CD4-positive, alpha-beta T cell treated with Interleukin-2 at 100 ng/mL for 4 hours (primary cell): ENCODE measurements at regions not wholly inside any gene's neighbourhood (a gene's known extent, or its start where the extent isn't known, plus 50 kb on each side); places are given as distances from the start of the nearest gene placed in this dataset.
"Not testable (repeated sequence)": the region's sequence is repeated elsewhere in the genome, so short reads cannot be mapped to it uniquely, and the experiment has no call there.

Source experiments
- DNase-seq: peaks from one replicate; pipeline ENCODE4 v3.0.0-alpha.2; 2020; ENCODE audit warnings: low spot score

DNA sequence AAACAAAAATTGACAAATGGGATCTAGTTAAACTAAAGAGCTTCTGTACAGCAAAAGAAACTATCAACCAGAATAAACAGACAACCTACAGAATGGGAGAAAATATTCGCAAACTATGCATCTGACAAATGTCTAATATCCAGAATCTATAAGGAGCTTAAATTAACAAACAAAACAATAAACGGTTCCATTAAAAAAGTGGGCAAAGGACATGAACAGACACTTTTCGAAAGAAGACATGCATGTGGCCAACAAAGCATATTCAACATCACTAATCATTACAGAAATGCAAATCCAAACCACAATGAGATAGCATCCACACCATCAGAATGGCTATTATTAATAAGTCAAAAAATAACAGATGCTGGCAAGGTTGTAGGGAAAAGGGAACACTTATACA lies 50.5 kb upstream of the MED13L start:
- DNase-seq: not testable (repeated sequence)

DNA sequence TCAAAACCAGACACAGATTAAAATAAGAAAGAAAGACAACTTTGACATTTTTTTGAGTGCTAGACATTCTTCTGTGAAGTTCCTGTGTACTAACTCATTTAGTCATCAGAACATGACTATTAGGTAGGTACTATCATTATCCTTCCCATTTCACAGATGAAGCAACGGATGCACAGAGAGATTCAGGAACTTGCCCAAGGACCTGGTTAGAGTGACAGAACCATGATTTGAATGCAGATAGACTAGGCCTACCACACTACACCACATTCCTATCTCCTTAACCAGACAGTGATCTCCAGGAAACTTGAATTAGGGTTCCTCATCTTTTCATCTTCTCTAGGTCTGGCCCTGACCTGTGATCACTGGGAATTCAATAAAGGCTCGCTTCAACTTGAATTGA lies 54.4 kb upstream of the MED13L start:
- no peak for DNase-seq

DNA sequence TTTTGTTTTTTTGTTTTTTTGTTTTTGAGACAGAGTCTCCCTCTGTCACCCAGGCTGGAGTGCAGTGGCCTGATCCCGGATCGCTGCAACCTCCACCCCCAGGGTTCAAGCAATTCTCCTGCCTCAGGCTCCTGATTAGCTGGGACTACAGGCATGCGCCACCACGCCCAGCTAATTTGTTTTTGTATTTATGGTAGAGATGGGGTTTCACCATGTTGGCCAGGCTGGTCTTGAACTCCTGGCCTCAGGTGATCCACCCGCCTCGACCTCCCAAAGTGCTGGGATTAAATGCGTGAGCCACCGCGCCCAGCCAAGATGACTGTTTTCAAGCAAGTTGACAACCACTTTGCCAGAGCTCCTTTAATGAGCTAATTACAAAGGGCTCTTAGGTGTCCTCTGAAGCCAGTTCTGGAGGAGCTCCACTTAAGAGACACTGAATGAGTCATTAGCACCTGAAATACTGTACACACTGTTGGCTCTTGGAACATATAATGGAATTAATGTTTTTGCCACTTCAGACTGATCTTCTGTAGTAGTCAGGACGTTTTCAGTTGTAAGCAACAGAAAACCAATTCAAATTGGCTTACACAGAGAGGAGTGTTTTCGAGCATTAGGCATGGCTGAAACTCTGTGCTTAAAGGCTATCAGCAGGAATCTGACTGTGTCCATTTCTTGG lies 55.4 kb upstream of the MED13L start:
- DNase-seq: no peak

DNA sequence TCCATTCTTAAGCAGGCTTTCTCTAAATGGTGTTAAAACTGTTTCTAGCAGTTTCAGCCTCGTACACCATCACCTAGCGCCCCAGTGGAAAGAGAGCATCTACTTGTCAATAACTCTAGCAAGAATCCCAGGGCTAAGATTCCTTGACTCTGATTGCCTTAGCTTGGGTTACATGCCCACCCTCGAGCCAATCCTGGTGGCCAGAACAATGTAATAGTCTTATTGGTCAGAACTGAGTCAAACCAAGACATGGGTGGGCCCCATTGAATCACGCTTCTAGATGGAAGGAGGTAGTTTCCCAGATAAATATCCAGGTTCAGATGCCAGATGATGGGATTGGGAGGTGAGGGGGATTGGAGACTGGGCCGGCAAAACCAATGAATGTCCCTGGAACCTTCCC lies 55.9 kb upstream of the MED13L start:
- DNase-seq: no peak

DNA sequence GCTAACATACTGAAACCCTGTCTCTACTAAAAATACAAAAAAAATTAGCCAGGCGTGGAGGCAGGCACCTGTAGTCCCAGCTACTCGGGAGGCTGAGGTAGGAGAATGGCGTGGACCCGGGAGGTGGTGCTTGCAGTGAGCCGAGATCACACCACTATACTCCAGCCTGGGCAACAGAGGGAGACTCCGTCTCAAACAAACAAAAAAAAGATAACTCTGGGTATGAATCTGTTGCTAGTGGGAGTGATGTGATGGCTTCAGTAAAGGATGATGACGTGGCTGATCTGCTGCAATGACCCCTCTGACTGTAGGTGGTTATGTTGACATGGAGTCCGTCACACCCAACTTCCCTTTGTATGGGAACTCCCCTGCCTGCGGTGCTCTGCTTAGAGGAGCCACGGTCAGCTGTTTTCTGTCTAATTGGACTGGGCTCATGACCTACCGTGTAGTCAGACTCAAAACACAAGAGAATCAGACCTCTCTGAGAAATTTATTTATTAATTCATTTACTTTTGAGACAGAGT lies 59.1 kb upstream of the MED13L start:
- peak; percentile 20 for DNase-seq

DNA sequence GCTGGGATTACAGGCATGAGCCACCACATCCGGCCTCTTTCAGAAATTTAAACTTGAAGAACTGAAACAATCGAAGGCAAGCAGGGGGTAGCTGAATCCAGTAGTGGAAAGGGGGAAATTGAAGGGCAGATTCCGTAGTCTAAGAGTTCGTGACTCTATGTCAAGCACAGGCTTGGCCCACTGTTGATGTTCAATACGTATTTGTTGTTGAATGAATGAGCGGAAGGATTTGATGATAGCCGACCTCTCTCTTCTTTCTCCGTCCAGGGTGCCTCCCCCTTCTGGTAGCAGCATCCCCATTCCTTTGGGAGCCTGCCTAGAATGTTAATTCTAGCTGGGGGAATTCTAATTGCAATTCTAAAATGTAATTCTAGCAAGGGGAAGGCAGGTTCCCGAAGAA lies 59.8 kb upstream of the MED13L start:
- DNase-seq: no peak

DNA sequence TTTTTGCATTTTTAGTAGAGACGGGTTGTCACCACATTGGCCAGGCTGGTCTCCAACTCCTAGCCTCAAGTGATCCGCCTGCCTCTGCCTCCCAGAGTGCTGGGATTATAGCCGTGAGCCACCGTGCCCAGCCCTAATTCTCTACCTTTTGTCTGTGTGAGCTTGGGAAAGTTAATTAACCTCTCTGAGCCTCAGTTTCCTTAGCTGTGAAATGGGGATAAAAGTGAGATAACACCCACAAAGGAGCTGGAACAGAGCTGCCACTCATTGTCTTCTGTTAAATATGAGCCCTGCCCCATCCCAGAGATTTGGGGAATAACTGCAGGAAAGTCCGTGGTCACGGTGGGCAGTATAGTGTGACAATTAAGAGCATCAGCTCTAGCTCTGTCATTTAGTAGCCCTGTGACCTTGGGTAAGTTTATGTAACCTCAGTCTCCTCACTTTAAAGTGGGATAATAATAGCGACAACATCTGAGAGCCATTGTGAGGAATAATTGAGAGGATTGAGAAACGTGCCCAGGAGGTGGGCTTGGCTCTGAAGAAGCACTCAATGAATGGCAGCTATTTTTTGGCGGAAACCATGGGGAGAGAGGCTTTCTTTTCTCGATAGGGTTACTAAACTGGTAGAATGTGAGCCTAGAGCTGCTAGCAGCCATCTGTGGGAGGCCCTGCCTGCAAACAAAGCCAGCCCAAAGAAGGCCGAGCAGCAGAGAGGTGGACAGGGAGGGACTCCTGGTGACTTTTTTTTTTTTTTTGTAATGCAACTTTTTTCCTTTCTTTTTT lies 60.8 kb upstream of the MED13L start:
- no peak for DNase-seq

DNA sequence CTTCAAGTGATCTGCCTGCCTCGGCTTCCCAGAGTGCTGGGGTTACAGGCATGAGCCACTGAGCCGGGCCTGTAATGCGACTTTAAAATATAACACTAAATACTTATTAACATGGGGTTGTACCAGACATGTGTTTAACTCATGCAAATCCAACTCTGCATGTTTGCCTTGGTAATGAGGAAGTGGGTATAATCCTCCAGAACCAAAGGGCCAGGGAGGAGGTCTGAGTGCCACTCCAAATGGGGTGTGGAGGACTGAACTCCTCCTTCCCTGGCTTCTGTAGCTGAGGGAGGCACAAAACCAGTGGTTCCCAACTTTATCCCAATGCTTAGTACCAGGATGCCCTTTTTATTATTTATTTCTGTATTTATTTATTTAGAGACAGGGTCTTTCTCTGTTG lies 61.6 kb upstream of the MED13L start:
- no peak for DNase-seq

DNA sequence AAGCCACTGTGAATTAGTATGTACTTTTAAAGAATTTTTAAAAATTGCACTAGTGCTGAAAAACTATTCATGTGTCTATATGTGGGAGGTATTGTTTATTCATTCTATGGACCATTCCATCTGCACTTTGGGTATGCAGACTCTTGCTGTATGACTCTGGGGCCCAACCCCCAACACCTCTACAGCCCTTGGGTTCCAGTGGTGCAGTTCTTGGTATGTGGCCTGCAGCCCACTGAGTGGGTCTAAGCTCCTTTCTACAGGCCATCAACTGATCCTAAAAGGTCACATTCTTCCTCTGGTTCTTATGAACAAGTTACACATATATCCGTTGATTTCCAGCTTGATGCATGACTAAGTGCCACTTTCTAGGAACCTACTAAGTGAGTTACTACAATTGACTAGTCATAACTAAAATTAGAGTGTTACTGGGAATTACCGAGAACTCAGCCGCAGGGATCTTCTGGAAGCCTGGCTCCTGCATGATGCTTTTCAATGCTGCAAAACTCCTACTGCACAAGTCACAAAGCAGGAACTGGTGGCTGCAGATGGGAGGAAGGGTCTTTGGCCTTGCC lies 62.4 kb upstream of the MED13L start:
- DNase-seq: no peak

DNA sequence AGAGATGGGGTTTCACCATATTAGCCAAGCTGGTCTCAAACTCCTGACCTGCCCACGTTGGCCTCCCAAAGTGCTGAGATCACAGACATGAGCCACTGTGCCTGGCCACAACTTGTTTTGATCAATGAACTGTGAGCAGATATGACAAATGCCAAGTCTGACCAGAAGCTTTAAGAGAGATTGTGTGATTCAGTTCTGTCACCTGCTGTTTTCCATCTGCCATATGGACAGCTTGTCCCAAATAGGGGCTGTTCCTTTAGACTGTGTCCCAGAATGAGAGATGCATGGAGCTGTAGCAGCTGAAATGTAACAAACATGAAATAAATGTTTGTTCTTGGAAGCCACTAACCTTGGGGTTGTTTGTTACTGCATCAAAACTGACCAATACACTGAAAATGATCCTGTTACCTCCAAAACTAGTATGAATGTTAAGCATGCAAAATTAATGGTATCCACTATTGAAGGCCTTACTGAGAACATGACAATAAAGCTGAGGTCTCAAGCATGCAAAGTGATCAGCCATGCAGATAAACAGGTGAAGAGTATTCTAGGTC lies 65.9 kb upstream of the MED13L start:
- no peak for DNase-seq

DNA sequence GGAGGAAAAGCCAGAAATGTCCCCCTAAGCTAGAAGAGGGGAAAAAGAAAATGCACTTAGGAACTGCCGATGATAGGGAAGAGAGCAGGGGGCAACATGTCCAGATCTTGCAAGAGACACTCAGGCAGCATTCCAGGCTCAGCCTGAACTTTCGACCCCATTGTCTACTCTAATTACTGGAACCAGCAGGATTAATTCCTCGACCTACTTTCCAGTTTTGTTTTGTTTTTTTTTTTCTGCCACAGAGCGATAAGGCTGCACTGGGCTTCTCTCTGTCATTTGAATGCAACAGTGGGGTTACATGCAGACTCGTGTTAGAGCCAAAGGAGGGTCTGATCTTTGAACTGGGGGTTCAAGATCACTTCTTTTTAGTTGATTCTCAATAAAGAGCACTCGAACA lies 68.7 kb upstream of the MED13L start:
- no peak for DNase-seq

DNA sequence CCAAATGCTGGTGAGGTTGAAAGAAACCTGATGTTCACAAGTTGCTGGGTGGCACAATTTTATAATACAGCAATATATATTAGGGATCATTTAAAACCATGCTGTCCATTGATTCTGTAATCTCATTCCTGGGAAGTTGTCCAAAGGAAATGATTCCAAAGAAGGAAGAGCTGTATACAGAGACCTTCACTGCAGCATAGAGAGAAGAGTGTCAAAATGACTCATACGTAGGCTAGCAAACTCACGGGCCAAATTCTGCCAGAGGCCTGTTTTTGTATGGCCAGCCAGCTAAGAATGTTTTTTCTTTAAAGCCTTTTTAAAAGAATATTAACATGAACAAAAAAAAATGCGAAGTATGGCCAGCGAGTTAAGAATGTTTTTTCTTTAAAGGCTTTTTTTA lies 69.2 kb upstream of the MED13L start:
- no peak for DNase-seq

DNA sequence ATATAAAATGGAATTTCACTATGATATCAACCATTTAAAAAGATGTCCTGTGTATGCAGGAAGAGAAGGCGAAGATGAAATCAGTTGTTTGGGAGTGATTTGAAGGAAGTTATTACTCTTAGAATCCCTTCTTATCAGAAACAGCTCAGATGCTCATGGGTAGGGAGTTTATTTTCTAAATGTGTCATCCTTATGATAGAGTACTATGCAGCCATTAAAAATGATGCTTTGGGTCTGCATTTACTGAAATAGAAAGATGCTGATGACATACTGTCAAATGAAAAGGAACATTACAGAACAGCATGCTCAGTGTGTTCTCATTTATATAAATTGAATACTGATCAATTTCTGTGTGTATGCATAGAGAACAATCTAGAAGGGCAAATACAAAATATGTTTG lies 69.8 kb upstream of the MED13L start:
- DNase-seq: no peak

DNA sequence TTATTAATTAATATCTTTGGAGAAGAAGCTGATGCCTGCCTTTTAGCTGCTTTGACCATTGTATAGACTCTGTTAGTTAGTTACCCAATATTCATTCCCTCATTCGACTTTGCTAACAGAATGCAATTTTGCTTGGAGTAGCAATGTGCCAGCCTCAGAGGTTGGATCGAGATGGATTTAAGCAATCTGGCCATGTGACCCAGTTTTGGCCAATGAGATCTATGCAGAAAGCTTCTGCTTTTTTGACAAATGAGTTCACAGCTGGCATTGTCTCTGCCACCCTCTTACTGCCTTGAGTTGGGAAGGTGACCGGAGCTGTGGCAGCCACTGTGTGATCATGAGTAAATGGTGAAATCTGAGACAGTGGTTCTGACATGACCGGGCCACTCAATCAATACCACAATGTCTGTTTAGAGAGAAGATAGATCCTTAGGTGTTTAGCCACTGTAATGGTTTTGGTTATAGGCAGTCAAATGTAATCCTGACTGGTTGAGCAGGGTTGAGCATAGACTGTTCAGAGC lies 74.9 kb upstream of the MED13L start:
- DNase-seq: no peak

DNA sequence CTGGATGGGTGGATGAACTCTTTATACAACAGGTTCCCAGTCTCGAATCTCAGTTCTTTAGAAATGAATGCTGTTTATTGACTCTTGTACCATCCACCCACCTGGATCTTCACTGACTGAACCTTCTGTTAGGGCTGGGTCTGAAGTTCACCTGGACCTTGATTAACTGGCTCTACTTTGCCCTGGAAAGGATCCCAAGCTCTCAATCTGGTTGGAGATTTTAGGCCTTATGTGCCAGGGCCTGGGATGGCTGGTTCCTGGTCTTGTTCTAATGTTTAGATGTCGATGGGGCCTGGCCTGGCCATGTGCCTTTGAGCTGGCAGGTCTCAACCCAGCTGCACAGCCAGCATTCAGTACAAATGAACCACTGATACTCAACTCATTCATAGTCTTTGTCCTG lies 76.5 kb upstream of the MED13L start:
- no peak for DNase-seq

DNA sequence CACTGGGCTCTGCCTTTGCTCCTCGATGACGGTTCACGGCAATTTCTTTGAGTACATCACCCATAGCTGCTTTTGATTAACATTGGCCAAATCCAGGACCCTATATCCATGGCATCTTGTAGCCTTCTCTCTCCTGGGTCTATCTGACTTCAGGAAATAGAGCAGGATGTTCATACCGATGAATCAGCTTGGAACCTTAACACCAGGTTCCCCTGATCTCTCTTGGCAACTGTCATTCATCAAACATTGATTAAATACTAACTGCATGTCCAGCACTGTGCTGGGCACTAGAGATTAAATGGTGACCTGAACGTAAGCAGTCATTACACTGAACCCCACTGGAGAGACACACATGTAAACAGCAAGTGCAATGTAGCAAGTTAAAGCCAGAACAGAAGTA lies 77.0 kb upstream of the MED13L start:
- no peak for DNase-seq

DNA sequence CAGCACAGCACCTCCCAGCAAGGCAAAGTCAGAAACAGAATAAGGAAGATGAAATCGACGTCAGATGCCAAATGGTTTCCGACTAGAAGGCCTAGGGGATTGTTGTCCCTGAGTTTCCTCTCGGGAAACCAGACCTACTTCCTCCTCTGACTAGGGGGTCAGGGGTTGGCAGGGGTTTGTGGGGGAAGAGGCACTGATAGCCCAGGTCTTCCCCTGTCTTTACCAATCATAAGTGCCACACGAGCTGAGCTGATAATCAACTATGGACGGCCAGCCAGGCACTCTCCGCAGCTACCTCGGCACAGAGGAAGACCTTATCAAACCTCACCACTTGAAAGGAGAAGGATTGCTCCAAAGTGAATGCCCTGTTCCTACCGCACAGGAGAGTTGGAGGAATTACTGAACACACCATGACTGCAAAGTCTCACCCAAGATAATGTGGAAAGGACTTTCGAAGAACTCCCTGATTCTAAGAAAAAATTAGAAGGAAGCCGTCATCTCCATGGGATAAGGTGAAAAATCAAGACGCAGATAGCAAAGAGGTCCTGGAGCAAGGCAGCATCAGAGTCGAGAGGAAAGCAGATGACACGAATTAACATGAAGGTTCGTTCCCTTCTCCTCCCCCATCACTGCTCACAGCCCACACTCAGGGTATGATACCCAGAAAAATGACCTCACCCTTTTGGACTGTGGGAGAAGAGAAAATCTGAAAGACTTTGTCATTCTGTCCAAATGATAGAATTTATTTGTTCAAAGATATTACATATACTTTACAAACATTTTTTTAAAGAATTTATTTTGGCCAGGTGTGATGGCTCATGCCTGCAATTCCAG lies 77.7 kb upstream of the MED13L start:
- DNase-seq: no peak

DNA sequence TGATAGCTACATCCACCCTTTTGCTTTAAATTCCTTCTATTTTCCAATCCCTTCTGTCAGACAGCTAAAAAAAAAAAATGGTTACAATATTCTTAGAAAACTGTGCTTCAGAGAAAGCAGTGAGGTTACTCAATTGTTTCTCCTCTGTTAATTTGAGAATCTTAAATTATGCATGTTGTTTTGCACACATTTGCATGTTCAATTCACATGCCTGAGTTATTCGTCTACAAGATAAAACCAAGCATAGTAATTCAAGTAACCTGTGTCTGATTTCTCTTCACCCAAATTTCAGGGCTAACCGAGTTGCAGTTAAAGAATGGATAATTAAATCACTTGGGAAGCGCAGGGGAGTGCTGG lies 81.0 kb upstream of the MED13L start:
- no peak for DNase-seq

DNA sequence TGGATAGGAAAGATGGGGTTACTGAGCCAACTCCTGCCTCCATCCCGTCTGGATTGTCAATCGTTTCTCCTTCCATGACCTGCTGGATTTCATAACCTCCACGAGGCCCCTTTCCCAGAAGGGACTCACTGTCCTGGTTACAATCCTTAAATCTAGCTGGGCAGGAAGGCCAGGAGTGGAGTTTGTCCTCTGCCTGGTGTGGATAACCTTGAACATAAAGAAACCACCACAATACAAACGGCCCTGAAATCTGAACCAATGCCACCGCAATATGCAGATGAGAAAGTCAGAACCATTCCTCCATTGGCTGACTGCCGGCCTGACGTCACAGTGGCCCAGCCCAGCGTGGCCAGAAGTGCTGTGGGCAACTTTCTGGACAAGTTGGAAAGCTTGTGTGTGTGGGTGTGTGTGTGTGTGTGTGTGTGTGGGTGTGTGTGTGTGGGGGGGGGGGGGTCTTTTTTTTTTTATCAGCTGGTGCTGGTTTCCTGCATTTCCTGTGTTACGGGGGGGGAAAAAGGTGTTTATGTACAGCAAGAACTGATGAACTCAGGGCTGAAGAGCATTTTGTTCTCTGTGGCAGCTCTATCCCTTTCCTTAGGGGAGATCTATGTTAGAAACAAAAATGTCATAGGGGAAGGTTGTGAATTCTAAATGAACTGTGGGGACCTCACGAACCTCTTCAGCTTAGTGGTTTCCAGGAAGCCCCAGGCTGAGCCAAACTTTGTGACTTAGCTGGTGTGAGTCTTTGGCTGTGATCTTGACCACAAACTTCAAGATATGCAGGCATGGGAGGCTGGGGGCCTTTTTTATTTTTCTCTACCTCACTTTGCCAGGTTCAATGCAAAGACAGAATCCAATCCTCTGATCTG lies 81.6 kb upstream of the MED13L start:
- DNase-seq: peak; percentile 57

DNA sequence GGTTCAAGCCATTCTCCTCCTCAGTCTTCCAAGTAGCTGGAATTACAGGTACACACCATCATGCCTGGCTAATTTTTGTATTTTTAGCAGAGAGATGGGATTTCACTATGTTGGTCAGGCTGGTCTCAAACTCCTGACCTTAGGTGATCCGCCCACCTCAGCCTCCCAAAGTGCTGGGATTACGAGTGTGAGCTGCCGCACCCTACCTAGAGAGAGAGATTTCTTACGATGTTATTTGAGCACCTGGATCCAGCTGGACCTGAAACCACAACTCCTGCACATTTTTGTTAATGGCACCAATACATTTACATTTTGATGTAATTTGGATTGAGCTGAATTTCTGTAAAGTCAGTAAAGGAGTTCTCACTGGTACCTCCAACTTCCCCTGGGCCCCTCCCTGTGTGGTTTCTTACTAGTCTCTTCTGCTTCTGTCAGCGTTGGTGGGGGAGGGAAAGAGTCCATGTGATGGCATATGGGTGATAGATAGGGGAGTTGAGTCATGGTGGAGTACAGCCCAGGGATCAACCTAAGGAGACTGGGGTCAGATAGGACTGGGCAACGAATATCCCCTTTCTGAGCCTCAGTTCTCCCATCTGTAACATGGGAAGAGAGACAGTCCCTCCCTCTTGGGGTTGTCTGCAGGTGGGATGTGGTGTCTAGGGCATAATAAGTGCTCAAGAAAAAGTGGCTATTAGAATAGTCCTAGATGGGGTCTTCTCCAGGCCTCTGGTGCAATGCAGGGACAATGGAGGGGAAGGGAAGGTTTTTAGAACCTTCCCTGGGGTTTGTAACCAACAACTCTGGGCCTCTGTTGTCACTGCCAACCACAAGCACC lies 83.3 kb upstream of the MED13L start:
- no peak for DNase-seq
